ENCODE measurements at regions not wholly inside any gene's neighbourhood (a gene's known extent, or its start where the extent isn't known, plus 50 kb on each side); places are given as distances from the start of the nearest gene placed in this dataset.

GRCh38 chr9:103894184-103894583 is 199.9 kb upstream of the SMC2 start:
- Histone ChIP-seq H3K36me3 (ENCODE audit: control insufficient read depth, insufficient read depth, low read length) (no peaks in the 10 kb centered on the region), H3K27me3 (ENCODE audit: control insufficient read depth, insufficient read depth, low read length) (no peaks in the 10 kb centered on the region), H3K4me3 (ENCODE audit: low read depth, low read length) (no peak overlapping the region)
- FAIRE-seq (no peak), DNase-seq (ENCODE audit: low read depth) (no peak)
- no peak for TF ChIP-seq CTCF (IDR thresholded peaks at IDR 0.05; ENCODE audit: insufficient read depth, low read length, severe bottlenecking)

GRCh38 chr9:103898550-103898949 is 195.6 kb upstream of the SMC2 start:
- no peak for TF ChIP-seq CTCF (IDR thresholded peaks at IDR 0.05; ENCODE audit: insufficient read depth, low read length, severe bottlenecking)
- no peak for FAIRE-seq

GRCh38 chr9:103899866-103900265 is 194.2 kb upstream of the SMC2 start:
- H3K36me3 ChIP-seq (ENCODE audit: control insufficient read depth, insufficient read depth, low read length), result no peaks in the 10 kb centered on the region
- H3K4me3 ChIP-seq (ENCODE audit: low read depth, low read length), result no peak overlapping the region
- DNase-seq (ENCODE audit: low read depth) (no peak), FAIRE-seq (no peak)
- H3K27me3 ChIP-seq (ENCODE audit: control insufficient read depth, insufficient read depth, low read length), result no peaks in the 10 kb centered on the region
- TF ChIP-seq CTCF (IDR thresholded peaks at IDR 0.05; ENCODE audit: insufficient read depth, low read length, severe bottlenecking), result no peak

More at GRCh38 chr9:103898550-103898949, 195.6 kb upstream of the SMC2 start:
- H3K27me3 ChIP-seq (ENCODE audit: control insufficient read depth, insufficient read depth, low read length), result no peaks in the 10 kb centered on the region
- H3K36me3 ChIP-seq (ENCODE audit: control insufficient read depth, insufficient read depth, low read length), result no peaks in the 10 kb centered on the region
- no peak for DNase-seq (ENCODE audit: low read depth)
- no peak overlapping the region for H3K4me3 ChIP-seq (ENCODE audit: low read depth, low read length)

- no peak overlapping the region for H3K4me3 ChIP-seq (ENCODE audit: low read depth, low read length)
- DNase-seq (ENCODE audit: low read depth) (no peak), FAIRE-seq (no peak)
- H3K27me3 ChIP-seq (ENCODE audit: control insufficient read depth, insufficient read depth, low read length), result no peaks in the 10 kb centered on the region
- no peaks in the 10 kb centered on the region for H3K36me3 ChIP-seq (ENCODE audit: control insufficient read depth, insufficient read depth, low read length)
- TF ChIP-seq CTCF (IDR thresholded peaks at IDR 0.05; ENCODE audit: insufficient read depth, low read length, severe bottlenecking), result no peak
Measured at GRCh38 chr9:103900466-103900865, 193.6 kb upstream of the SMC2 start.

- Histone ChIP-seq H3K36me3 (ENCODE audit: control insufficient read depth, insufficient read depth, low read length) (no peaks in the 10 kb centered on the region), H3K27me3 (ENCODE audit: control insufficient read depth, insufficient read depth, low read length) (no peaks in the 10 kb centered on the region), H3K4me3 (ENCODE audit: low read depth, low read length) (no peak overlapping the region)
- FAIRE-seq (no peak), DNase-seq (ENCODE audit: low read depth) (no peak)
- TF ChIP-seq CTCF (IDR thresholded peaks at IDR 0.05; ENCODE audit: insufficient read depth, low read length, severe bottlenecking), result no peak
Measured at GRCh38 chr9:103902263-103902662, 191.8 kb upstream of the SMC2 start.

DNA sequence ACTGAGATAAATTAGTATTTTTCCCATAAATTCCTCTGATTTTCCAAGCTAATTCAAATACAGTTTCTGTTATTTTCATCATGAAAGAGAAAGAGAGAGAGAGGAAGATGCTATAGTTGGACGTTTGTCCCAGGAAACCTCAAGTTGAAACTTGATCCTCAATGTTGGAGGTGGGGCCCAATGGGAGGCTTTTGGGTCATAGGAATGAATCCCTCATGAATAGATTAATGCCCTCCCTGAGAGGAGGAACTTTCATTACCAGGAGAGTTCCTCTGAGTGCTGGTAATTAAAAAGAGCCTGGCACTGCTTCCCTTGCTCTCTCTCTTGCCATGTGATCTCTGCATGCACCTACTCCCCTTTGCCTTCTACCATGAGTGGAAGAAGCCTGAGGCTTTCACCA is 189.9 kb upstream of the SMC2 start:
- Histone ChIP-seq H3K27me3 (ENCODE audit: control insufficient read depth, insufficient read depth, low read length) (no peaks in the 10 kb centered on the region), H3K4me3 (ENCODE audit: low read depth, low read length) (no peak overlapping the region), H3K36me3 (ENCODE audit: control insufficient read depth, insufficient read depth, low read length) (no peaks in the 10 kb centered on the region)
- FAIRE-seq (no peak), DNase-seq (ENCODE audit: low read depth) (no peak)
- TF ChIP-seq CTCF (IDR thresholded peaks at IDR 0.05; ENCODE audit: insufficient read depth, low read length, severe bottlenecking), result no peak

Data from bronchial epithelial cell (primary cell).